ENCODE measurements at regions not wholly inside any gene's neighbourhood (a gene's known extent, or its start where the extent isn't known, plus 50 kb on each side); places are given as distances from the start of the nearest gene placed in this dataset.
"Not testable (repeated sequence)": the region's sequence is repeated elsewhere in the genome, so short reads cannot be mapped to it uniquely, and the experiment has no call there.

DNA sequence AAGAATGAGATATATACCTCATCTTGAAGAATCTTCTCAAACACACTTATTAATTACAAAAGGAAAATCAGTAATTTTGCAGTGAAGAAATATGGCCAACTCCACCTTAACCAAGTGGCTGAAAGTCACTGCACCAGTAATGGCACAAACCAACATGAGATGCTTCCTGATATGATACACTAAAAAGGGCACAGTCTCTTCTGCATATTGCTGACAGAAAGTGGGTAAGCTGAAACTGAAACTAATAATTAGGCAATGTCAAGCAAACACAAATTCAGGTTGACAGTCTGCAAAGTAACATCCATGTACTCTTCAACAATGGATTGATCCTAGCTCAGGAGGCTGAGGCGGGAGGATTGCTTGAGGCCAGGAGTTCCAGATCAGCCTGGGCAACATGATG, 56.1 kb downstream of the ZNF22 start:
- DNase-seq (ENCODE audit: low read depth), result not testable (repeated sequence)

GRCh38 chr10:45058580-45058979, 57.9 kb downstream of the ZNF22 start:
- no peak for DNase-seq (ENCODE audit: low read depth)

- DNase-seq (ENCODE audit: low read depth), result no peak
These were observed 58.4 kb downstream of the ZNF22 start for GRCh38 chr10:45058992-45059561.

GRCh38 chr10:45059632-45060031, 58.9 kb downstream of the ZNF22 start:
- DNase-seq (ENCODE audit: low read depth), result no peak

GRCh38 chr10:45061982-45062381, 61.3 kb downstream of the ZNF22 start:
- DNase-seq (ENCODE audit: low read depth), result no peak

- DNase-seq (ENCODE audit: low read depth), result no peak
These were observed 63.0 kb downstream of the ZNF22 start for GRCh38 chr10:45063591-45064231.

- no peak for DNase-seq (ENCODE audit: low read depth)
These were observed 64.3 kb downstream of the ZNF22 start for GRCh38 chr10:45064998-45065397.

- DNase-seq (ENCODE audit: low read depth), result no peak
These were observed 70.5 kb downstream of the ZNF22 start for GRCh38 chr10:45071043-45071813.

DNA sequence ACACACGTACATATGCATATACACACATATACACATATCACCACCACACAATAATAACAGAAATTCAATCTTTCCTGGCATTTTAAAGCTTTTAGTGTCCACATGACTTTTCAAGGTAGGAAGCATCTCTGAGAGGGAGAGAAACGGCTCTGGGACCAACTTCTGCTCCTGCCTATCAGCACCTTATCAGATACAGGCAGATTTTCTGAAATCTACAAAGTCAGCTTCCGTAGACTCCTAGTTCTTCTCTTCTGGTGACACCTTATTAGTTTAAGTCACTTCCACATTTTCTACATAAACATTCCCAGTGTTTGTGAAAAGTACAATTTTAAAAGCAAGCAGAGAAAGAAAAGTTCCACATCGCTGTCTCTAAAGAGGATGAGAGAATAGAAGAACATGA, 74.5 kb downstream of the ZNF22 start:
- no peak for DNase-seq (ENCODE audit: low read depth)

DNA sequence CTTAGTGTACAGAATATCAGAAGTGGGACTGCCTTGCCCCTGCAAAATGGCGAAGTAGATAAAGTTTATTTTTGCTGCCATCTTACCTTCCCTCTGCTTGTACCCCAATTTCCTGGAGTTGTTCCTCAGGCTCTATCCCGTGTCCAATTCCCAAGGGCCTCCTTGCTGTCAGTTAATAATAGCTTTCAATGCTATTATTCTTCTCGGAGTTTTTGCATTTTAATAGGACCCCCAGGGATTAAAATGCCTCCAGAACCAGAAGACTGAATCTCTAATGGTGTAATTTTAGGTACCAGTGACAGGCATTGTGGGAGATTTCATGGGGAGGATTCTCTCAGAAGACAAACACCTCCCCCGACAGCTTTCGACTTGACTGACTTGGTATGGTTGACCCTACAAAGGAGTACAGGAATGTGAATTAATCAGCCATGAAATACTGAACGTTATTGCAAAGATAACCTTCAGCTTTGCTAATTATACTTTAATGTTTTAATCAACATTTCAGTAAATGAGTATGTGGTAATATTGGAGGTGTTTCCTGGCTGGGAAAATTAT, 75.2 kb downstream of the ZNF22 start:
- DNase-seq (ENCODE audit: low read depth), result no peak

- no peak for DNase-seq (ENCODE audit: low read depth)
These were observed 76.2 kb downstream of the ZNF22 start for GRCh38 chr10:45076891-45077290.

GRCh38 chr10:45080331-45080730, 79.6 kb downstream of the ZNF22 start:
- no peak for DNase-seq (ENCODE audit: low read depth)

DNA sequence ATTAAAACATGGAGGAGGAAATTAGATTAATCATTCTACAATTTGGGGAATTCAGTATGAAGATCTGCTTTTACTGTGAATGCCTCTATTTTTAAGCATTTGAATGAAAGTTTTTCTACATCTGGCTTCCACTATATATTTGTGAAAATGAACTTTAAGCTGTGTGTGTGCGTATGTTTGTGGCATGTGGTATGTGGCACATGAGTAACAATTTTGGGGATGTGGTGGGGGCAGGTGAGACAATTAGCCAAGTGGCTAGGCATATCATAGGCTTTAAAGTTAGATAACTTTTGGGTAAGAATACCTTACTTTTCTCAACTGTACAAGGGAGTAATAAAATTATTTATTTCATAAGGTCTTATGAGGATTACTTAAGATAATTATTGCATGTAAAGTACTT, 81.5 kb downstream of the ZNF22 start:
- no peak for DNase-seq (ENCODE audit: low read depth)

GRCh38 chr10:45091968-45092367, 91.2 kb downstream of the ZNF22 start:
- DNase-seq (ENCODE audit: low read depth), result no peak

- DNase-seq (ENCODE audit: low read depth), result no peak
These were observed 93.2 kb downstream of the ZNF22 start for GRCh38 chr10:45093945-45094344.

DNA sequence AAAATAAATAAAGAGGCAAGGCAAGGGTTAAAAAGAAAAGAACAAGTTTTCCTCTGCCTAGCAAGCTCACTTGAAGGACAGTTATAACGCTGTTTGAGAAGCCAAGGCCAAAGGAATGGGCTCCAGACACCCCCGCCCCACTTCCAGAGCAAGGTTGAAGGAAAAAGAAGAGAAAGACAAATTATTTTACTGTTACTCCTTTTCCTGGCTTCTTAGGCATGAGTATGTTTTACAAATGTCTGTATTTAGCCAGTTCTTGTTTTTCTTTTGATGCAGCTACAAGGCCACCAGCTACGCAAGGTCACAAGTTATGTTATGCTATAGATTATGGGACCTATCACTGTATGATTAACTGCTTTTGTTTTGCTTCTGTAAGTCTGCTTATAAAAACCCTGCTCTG, 94.6 kb downstream of the ZNF22 start:
- no peak for DNase-seq (ENCODE audit: low read depth)

DNA sequence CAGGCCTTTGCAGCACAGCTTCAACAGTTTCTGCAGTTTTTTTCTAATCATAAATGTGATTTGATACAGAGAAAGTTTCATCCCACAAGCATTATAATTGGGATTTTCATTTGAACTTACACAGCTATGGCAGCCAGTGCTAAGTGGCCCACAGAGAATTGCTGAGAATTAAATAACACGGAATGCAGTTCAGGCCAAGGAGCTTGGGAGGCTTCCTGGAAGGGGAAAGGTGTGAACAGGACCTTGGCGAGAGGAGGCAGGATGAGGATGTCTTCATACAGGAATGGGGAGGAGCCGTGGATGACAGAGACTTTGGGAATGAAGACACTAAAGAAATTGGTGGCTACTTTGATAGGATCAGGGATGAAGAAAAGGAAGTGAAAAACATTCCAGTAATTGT, 95.3 kb downstream of the ZNF22 start:
- DNase-seq (ENCODE audit: low read depth), result no peak

DNA sequence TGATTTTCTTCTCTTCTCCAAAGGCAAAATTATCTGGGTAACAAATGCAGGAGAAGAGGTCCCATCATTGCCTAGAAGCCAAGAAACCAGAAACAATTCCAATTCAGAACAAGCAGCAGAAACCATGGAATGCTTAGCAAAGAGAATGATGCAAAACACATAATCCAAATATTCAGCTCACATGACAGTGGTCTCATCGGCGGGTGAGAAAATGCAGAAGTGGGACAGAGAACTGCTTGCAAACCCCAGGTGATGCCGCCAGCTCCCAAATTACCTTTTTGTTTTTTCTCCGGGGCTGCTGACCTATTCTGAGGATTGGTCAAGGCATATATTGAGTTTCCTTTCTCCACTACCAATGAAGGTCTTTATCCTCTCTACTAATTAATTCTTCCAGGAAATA, 99.7 kb downstream of the ZNF22 start:
- no peak for DNase-seq (ENCODE audit: low read depth)

DNA sequence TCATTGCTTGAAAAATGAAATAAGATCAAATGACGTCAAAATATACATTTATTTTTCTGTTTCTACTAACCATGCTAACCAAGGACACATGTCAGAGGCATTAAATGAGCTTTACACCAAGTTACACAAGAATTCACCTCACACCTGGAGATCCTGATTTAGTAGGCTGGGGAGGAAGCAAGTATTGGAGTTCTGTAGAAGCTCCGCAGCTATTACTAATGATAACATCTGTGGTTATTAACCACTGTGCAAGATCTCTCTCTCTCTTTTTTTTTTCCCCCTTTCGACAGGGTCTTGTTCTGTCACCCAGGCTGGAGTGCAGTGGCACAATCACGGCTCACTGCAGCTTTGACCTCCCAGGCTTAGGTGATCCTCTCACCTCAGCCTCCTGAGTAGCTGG, 104.0 kb downstream of the ZNF22 start:
- no peak for DNase-seq (ENCODE audit: low read depth)

GRCh38 chr10:45105309-45105708, 104.6 kb downstream of the ZNF22 start:
- DNase-seq (ENCODE audit: low read depth), result not testable (repeated sequence)

DNA sequence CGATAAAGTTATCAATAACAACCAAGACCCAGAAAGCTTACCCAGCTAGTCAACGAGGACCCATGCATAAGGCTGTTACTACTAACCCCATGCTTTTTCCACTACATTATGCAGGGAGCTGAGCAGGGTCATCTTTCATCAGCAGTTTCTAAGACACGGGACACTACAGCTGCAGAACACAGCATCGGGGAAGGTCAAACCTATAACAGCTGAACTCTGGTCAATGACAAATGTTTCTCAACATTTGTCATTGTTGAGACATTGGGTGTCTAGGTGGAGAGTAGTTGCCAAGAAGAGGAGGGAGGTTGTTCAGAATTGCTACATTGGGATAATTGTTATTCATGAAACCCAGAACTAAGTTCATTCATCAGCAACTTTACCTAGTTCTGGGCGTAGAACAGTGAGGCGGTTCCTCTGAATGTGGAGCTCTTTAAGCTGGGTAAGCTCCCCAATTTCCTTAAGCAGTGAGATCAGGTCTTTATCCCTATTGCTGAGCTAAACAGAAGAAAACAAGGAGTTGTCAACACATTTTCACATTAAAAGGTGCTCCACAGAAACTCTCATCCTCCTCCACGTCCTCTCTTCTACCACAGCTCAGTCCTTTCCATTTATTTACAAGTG, 105.6 kb downstream of the ZNF22 start:
- no peak for DNase-seq (ENCODE audit: low read depth)

- no peak for DNase-seq (ENCODE audit: low read depth)
These were observed 110.8 kb downstream of the ZNF22 start for GRCh38 chr10:45111509-45111908.

- DNase-seq (ENCODE audit: low read depth), result not testable (repeated sequence)
These were observed 117.2 kb downstream of the ZNF22 start for GRCh38 chr10:45117940-45118339.
